HG03520 (cell line): ENCODE measurements at regions not wholly inside any gene's neighbourhood (a gene's known extent, or its start where the extent isn't known, plus 50 kb on each side); places are given as distances from the start of the nearest gene placed in this dataset.
"Not testable (repeated sequence)": the region's sequence is repeated elsewhere in the genome, so short reads cannot be mapped to it uniquely, and the experiment has no call there.

ENCODE experiments used
- ATAC-seq: cut with Tn5 transposase; IDR thresholded peaks from one replicate; pipeline ENCODE4 v1.9.1; 2021; ENCODE audit warnings: mild to moderate bottlenecking, moderate library complexity; ENCODE audit not compliant: unreplicated experiment

DNA sequence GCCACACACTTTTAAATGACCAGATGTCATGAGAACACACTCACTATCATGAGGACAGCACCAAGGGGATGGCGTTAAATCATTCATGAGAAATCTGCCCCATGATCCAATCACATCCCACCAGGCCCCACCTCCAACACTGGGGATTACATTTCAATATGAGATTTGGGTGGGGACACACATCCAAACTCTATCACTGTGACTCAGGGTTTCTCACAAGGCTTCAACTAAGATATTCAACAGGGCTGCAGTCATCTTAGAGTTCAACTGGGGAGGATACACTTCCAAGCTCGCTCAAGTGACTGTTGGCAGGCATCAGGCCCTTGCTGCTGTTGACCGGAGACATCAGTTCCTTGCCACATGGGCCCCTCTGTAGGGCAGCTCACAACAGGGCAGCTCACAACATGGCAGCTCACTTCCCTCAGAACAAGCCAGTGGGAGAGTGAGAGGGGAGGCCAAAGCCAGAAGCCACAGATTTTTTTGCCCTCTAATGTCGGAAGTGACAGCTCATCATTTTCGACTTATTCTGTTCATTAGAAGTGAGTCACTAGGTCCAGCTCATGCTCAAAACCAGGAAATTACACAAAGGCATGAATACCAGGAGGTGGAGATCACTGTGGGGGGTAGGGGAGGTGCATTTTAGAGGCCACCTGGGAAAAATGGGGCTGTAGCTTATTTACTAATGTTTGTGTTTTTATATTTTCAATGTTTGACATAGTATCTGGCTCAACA lies 50.8 kb upstream of the PTHLH start:
- ATAC-seq = no peak

DNA sequence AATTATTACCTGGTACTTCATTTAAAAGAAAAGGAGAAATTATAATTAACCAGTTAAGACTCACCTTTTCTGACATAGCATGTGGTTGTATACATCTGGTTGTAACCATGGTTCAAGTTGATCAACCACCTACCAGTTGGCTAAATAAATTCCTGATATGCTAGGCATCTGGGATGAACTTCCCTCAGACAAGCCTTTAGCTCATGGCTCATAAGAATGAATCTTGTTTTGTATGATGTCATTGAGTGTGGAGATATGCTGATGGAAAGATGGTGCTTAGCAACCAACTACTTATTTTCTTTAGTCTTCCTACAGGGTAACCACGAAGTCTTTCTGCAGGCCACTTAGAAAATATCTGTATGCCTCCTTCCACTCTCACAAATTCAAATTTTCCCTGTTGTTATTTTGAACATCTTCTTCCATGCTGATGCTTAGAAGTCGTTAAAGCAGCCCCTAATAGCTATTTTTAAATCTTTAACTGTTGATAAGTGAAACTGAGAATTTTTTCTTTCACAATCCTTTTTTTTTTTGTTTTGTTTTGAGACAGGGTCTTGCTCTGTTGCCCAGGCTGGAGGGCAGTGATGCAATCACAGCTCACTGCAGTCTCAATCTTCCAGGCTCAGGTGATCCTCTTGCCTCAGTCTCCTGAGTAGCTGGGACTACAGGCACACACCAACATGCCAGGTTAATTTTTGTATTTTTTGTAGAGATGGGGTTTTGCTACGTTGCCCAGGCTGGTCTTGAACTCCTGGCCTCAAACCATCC lies 51.9 kb upstream of the PTHLH start:
- ATAC-seq = peak; percentile 43

DNA sequence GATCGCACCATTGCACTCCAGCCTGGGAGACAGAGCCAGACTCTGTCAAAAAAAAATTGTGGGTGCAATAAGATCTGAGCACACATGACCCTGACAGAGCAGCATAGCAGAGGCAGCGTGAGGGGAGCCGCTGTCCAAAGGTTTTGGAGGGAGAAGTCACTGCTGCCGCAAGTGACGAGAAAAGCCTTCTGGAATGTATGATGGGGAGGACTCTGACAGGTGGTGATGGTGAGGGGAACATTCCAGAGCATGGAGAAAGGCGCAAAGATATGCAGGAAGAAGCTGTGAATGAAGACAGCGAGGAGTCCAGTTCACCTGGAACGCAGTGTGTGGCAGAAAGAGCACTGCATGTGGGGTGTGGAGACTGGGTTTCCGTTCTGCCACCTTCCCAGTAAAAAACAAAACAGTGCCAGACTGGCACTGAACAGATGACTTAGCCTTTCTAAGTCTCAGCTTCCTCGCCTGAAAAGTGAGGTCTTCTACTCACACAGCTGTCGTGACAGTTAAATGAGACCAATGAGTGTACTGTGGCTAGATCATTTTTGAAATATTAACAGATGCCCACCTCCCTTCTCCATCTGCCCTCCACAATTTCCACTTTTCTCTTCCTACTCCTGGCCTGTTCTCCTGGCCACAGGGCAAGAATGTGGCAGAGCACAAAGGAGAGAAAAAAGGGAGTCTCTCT lies 53.4 kb upstream of the PTHLH start:
- ATAC-seq = no peak

DNA sequence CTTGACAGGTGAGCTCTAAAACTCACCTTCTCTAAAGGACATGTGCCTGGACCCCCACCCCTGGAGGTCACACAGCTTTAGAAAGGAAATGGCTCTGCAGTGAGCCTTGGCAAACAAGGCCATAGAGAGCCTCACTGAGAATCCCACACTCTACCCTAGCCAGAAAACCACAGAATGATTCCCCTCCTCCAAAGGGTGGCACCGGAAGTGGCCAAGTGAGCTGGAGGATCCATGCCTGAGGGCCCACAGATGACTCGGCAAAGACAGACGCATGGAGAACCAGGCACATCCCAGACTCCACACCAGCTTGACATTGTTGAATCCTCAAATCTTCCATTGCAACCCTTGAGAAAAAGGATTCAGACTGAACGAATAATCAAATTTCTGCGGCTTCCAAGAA lies 54.2 kb upstream of the PTHLH start:
- no peak for ATAC-seq

DNA sequence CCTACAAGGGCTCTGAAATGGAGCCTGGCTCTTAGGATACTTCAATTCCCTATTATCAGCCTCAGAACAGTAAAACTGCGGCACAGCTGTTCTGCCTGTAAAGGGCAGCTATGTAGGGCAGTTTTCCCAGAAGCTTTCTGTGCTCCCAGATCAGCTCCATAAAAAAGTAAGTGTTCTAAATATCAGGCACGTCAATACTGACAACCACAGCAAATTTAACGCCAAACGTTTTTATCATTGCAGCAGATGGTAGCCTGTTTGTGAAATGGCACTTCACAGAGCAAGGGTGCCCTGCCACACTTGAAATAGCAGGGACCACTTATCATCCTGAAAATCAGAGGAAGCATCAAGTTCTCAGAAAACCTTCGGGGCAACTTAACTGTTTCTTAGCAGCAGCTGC lies 54.8 kb upstream of the PTHLH start:
- no peak for ATAC-seq

DNA sequence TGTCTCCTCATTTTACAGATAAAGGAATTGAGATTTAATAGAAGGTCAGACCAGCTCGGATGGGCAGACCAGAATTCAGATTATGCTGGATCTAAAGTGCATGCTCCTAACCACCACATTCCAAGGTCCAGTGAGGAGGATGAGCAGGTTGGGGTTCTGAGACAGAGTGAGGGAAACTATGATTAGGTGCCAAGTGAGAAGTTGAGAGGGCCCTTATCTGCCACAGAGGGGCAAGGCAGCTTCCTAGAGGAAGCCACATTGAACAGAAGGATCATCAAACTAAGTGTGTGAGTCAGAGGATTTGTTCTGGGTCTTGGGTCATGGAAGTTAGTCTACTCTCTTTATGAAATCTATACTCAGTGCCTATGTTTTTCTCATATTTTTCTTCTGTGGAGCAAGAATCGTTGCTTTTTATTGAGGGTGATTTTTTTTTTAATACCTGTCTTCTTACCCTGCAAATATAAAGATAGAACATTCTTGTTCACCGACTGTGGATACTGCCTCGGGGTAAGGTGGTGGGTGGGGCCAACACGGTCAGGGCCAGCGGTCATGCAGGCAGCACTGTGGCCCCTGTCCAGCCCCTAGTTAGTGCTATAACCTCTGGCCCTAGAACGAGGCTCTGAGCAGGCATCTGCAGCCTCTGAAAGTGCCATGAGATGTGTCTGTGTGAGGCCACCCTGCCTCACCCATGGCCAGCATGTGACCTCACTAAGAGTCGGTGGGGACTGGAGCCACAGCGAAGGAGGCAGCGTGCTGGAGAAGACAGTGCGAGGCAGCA lies 55.6 kb upstream of the PTHLH start:
- no peak for ATAC-seq

DNA sequence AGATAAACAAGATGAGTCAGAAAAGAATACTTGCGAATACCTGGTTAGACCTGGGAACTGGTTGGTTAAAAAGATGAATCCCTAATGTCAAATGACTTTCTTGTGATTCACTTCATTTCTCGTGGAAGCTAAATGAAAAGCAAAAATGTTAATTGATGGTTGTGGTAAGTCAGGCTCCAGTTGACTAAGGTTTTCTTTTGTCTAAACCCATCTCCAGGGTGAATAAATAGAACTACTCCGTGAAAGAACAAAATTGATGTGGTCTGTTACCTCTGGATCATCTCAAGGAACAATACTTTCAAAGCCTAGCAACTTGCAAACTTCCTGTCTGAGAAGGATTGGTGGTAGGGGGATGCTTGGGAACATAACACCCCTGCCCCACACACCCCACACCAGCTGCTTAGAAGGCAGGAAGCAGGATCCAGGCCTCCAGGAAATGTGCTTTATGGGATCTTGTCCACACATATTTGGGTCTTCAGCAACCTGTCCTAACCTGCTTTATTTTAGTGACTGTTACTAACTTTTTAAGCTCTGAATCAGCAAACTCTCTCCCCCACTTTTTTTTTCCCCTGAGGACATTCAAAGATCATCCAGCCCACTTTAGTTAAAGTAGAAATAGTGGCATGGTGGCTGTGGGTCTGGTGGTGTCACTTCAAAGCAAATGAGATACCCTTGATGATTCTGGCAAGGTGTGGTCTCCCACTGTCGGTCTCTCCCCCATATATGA lies 60.4 kb upstream of the PTHLH start:
- ATAC-seq = no peak

DNA sequence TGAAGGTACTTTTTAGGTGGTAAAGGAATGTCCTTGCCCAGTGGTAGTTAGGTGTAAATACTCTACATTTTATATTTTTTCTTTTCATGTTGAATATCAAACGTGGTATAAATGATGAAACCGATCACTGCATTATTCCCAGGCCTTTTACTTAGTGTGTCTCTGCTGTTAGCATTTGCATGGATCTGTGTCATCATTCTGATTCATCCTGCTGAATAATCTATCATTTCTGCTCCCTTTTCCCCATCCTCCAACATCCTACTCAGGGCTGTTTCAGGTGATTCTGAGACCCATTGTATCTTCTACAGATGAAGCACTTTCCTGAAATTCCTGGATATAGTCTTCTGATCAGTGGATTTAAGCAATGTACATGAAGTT lies 61.0 kb upstream of the PTHLH start:
- no peak for ATAC-seq

DNA sequence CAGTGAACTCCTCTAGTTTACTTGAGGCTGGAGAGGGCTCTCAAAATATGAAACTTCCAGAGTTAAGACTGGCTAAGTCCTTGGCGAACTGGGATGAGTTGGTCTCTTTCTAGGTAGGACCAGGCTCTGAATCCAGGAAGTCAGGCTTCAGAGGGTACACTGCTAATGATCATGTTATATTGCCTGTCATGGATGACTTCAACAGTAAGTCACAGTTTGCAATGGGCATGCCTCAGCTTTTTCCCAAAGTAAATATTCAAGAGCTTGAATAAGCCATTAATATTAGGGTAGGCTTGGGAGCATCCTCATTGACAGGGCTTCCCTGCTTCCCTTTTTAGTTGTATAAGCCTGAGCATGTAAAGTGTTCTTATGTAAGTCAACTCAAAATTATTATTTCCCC lies 61.7 kb upstream of the PTHLH start:
- no peak for ATAC-seq

DNA sequence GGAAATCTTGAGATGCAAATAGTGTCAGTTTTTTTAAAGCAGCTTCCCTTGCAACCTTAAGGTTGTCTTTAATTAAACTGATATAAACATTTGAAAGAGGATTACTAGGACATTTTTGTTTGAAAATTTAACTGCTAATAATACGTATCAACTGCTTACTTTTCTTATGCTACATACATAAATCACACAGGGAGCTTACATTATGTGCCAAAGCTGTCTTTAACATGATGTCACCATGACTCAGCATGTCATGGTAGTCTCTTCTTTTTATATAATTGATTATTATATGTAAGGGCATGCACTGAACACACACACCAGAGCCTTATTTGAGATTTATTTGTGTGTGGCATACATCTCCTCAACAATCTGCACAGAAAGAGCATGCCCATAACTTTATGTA lies 63.0 kb upstream of the PTHLH start:
- no peak for ATAC-seq

DNA sequence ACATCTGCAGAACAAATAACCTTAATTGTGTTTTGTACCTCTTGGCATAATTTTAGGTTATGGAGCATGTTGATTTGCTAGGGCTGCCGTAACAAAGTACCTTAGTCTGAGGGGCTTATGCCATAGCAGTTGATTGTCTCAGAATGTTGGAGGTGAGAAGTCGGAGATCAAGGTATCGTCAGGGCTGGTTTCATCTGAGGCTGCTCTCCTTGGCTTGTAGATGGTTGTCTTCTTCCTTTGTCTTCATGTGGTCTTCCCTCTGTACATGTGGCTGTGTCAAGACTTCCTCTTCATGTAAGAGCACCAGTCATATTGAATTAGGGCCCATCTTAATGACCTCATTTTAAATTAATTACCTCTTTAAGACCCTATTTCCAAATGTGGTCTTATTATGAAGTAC lies 64.4 kb upstream of the PTHLH start:
- no peak for ATAC-seq

DNA sequence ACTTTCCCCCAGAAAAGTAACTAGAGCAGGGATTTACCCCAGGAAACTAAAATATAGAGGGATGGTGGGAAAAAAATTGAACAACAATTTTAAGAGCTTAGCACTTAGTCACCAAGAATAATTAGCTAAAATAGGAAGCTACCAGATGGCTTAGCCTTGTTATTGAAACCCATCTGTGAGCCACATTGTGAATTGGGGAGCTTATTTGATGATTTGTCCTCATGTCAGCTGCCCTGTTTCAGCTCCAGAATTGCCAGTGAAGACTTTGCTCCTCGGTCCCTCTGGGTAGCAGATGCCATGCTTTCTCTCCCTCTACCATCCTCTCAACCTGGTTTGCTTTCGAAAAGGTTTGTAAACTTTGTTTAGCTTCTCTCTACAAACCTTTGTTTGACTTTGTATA lies 67.7 kb upstream of the PTHLH start:
- ATAC-seq = no peak

DNA sequence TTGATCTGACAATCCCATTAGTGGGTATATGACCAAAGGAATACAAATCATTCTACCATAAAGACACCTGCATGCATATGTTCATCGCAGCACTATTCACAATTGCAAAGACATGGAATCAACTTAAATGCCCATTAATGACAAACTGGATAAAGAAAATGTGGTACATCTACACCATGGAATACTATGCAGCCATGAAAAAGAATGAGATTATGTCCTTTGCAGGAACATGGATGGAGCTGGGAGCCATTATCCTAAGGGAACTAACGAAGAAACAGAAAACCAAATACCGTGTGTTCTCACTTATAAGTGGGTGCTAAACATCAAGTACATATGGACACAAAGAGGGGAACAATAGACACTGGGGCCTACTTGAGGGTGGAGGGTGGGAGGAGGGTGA lies 74.1 kb upstream of the PTHLH start:
- not testable (repeated sequence) for ATAC-seq

DNA sequence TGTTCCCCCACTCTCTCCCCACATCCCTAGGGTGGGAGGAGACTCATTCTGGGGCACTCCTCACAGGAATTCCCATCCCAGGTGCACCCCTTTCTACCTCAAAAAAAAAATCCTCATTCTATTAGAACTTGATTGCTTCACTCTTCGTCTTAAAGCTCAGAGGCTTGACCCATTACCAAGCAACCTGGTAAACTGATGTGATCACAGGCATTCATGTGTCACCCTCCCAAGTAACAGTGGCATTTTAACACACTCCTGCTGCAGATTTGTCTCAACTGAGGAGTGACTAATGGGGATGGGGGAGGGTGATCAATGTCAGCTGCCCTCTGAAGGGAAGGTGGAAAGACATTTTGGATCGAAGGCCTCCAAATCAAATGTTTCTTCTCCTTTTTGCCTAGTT lies 78.1 kb upstream of the PTHLH start:
- no peak for ATAC-seq

DNA sequence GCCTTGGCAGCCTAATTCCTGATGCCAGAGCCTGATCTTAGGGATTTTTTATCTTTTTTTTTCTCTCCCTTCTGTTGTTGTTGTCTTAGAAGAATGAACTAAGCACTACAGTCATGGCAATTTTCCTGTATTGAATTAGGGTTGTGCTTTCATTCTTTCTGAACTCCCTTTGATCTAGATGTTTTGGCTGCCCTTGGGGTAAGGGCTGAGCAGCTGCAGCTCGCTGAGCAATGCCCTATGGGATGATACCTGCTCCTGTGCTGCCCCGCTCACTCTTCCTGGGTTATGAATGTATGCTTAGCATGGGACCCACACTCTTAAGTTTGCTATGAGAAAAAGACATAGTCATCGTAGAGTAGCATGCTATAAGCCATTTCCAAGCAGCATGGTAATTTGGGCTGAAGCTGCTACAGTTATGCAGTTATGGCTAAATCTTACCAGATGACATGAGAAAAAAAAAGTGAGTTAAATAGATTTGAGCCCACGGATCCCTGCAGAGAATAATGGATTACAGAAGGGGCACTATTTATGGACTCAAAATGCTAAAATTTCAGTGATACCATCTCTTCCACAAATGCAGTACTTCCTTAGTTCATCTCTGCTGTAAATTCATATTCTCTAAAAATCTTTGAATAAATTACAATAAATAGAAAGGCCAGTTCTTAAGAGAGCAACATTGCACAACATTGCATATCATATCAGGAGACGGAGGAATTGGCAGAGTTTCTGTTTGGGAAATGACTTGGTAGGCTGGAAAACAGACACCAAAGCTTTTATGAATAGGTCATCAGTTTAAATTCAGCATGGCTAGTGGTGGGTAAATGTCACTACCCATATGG lies 79.2 kb upstream of the PTHLH start:
- no peak for ATAC-seq

DNA sequence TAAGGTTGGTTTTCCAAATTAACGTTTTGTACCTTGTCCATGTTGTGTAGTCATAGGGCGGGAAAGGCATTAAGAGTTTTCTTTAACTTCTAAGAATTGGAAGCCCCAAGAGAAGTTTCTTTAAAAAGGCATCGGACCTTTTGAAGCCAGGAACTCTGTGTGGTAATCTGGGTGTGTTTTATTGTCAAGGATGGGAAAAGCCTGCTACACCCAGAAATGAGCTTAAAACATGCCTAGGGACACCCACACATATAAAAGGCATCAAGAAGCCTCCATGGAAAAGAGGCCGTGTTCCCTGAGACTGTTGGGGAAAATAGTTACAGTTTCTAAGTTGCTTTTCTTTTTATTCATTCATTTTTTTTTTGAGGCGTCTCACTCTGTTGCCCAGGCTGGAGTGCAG lies 81.0 kb upstream of the PTHLH start:
- ATAC-seq = no peak

DNA sequence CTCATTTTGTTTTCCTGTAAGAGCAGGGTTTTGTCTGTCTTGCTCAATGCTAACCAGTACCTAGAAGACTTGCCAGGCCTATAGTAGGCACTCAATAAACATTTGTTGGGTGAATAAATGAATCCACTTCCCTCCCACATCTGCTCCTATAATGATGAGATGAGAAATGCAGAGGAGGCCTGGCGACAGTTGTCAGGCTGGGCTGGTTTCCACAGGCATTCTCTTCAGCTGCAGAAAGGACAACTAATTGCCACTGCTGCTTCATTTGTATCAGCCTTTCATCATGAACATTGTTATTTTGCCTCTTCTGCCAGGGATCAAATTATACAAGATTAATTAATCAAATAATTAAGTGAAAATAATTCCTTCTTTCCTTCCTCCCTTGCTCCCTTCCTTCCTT lies 82.0 kb upstream of the PTHLH start:
- ATAC-seq = no peak

DNA sequence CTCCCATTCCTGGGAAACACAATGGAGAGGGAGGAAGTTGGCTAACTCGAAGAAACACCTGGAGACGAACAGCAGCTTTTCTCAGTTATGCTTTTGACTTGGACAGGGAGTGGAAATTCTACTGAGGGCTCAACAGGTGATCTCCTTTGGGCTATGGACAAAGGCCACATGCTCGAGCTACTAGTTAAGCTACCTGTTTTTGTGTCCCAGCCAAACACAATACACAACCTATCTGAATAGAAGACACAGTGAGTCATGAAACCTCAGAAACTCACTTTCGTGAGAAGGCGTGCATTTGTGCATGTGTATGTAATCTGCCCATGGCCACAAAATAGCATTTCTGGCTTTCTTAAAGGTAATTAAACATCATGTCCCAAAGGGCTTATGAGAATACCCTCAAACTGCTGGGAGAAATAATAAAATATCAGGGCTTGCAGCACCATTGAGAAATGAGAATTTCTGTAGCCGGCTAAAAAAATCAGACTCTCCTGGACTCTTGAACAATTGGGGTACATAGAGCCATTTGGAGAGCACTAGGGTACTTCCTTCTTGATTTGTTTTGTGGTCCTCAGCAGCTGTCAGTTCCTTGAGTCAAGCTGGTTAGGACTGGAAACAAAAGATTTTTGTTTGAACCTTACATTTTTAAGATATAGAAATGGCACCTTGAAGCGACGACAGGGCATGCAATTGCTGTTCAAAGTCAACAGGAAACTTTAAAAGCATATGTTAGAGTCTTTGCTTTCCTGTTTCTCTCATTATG lies 85.5 kb upstream of the PTHLH start:
- no peak for ATAC-seq

DNA sequence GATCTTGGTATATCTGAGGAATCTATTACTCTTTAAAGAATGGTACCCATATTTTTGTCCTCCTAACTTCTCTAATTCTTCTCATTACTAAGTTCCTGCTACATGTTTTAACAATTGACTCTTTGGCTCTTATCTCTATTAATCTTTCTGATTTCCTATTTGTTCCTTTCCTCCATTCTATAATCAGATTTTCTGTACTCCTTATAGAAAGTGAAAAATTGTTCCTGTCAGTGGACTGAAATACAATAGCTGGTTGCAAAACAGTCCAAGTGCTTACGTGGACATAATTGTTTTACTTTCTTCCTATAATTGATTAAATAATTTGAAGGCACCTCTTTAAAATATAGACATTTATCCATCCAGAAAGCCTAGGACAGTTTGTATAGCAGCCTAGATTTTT lies 86.7 kb upstream of the PTHLH start:
- no peak for ATAC-seq
